OCI-LY7 (cell line): ENCODE measurements at regions not wholly inside any gene's neighbourhood (a gene's known extent, or its start where the extent isn't known, plus 50 kb on each side); places are given as distances from the start of the nearest gene placed in this dataset.

Experiments used
- BruUV-seq: library from RNA; stranded (reverse); fragments of 400-500 nt; replicated peaks from 2 replicates; lab custom pipeline; 2021; lab: Mats Ljungman, UMichigan
- CTCF ChIA-PET: fragments of 300-600 bp; sonication (Branson Sonifier 250); formaldehyde crosslinking; loops from one replicate; lab custom pipeline; 2022; ENCODE audit warnings: antibody characterized with exemption; ENCODE audit not compliant: unreplicated experiment; lab: Charles Lee
- POLR2A ChIA-PET: fragments of 300-600 bp; sonication (Branson Sonifier 250); formaldehyde crosslinking; loops from one replicate; lab custom pipeline; 2022; ENCODE audit warnings: antibody characterized with exemption; lab: Charles Lee
- DNase-seq: peaks from one replicate; pipeline ENCODE4 v3.0.0-alpha.2; 2015; ENCODE audit warnings: low spot score
- H2AFZ ChIP-seq: fragments of 200-600 bp; sonication (generic), shearing (Covaris generic); 2 replicates; pipeline ENCODE4 v1.6.1; 2014; ENCODE audit warnings: mild to moderate bottlenecking, antibody characterized with exemption, low read length, moderate library complexity
- H3K27ac ChIP-seq: fragments of 200-600 bp; sonication (generic); 2 replicates; pipeline ENCODE4 v1.5.1; 2014; ENCODE audit warnings: mixed run types, low read depth, mild to moderate bottlenecking, moderate library complexity, low read length, inconsistent platforms; ENCODE audit not compliant: poor library complexity, severe bottlenecking
- H3K36me3 ChIP-seq: fragments of 200-600 bp; sonication (generic); 2 replicates; pipeline ENCODE4 v1.6.1; 2014; ENCODE audit warnings: mild to moderate bottlenecking, antibody characterized with exemption, low read length, moderate library complexity, mixed read lengths; ENCODE audit not compliant: insufficient read depth
- H3K4me1 ChIP-seq: fragments of 200-600 bp; sonication (generic); 2 replicates; pipeline ENCODE4 v1.5.1; 2014; ENCODE audit warnings: mild to moderate bottlenecking, low read length; ENCODE audit not compliant: insufficient read depth, poor library complexity, severe bottlenecking
- H3K4me2 ChIP-seq: fragments of 200-600 bp; sonication (generic); 2 replicates; pipeline ENCODE4 v1.6.1; 2014; ENCODE audit warnings: mild to moderate bottlenecking, low read length
- H3K4me3 ChIP-seq: fragments of 200-600 bp; sonication (generic); 2 replicates; pipeline ENCODE4 v1.5.1; 2014; ENCODE audit warnings: mild to moderate bottlenecking, low read depth, low read length; ENCODE audit not compliant: poor library complexity, severe bottlenecking
- H3K79me2 ChIP-seq: fragments of 200-600 bp; sonication (generic); 2 replicates; pipeline ENCODE4 v1.6.1; 2016; ENCODE audit warnings: low read depth, mild to moderate bottlenecking, low read length, moderate library complexity, mixed read lengths; ENCODE audit not compliant: insufficient read depth
- H3K9me2 ChIP-seq: fragments of 200-600 bp; sonication (generic); 2 replicates; pipeline ENCODE4 v1.6.1; 2016; ENCODE audit warnings: mild to moderate bottlenecking, low read length, mixed read lengths; ENCODE audit not compliant: insufficient read depth
- H3K9me3 ChIP-seq: fragments of 200-600 bp; sonication (generic); 2 replicates; pipeline ENCODE4 v1.6.1; 2014; ENCODE audit warnings: mild to moderate bottlenecking, mixed run types, low read length, mixed read lengths
- H4K20me1 ChIP-seq: fragments of 200-600 bp; sonication (generic); 2 replicates; pipeline ENCODE4 v1.6.1; 2014; ENCODE audit warnings: mild to moderate bottlenecking, antibody characterized with exemption, low read length, moderate library complexity, mixed read lengths; ENCODE audit not compliant: insufficient read depth
- EZH2phosphoT487 ChIP-seq: fragments of 200-600 bp; sonication (generic); IDR thresholded peaks from 2 replicates; pipeline ENCODE4 v1.6.1; 2018; ENCODE audit warnings: low read depth, borderline replicate concordance, mild to moderate bottlenecking, mixed run types, antibody characterized with exemption, low read length, moderate library complexity, mixed read lengths
- intact Hi-C: fragments of 100-400 bp; cut with micrococcal nuclease; formaldehyde crosslinking; loops from one replicate; pipeline ENCODE4 v1.10.0; 2022; ENCODE audit not compliant: unreplicated experiment
- TF ChIP-seq, protein P1 (sequence below): fragments of 200-600 bp; sonication (generic); conservative IDR thresholded peaks from 2 replicates; pipeline ENCODE4 v1.5.1; 2014; ENCODE audit warnings: mild to moderate bottlenecking, antibody characterized with exemption, low read length, moderate library complexity, mixed read lengths

DNA sequence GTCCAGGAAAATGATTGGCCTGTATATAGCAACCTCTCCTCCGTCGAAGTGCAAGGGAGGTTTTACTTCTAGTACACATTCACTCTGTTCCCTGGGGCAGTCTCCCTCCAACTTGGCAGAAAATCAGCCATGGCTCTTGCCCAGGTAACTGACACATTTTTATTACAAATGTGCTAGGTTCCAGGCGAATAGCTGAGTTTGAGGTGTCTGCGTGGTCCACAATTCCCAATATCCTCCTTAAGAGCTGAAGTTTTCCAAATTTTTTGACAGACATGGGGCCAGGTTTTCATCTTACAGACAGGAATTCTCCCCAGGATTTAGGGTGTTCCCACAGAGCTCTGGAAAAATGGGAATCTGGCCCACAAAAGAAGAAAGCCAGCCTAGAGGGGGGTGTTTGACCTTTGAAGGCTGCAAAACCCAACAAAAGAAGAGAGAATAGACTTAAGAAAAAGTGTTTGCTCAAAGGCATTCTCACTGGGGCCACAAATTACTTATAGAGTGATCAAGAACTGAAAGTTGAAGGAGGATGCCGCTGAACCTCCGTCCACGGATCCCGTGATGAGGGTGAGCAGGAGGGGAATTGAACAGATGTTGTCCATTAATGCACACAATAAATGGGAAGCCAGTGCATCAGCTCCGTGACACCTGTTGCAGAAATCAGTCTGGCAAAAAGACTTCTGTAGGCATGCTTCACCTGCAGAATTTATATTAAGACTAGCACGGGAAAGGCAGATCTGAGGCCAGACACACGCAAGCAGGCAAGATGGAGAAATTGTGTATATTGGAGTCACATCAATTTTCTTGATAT is 242.3 kb upstream of the COPS8 start:
- Histone ChIP-seq H2AFZ (no peak overlapping the region), H3K4me2 (no peak overlapping the region), H3K4me1 (no peaks in the 10 kb centered on the region), H3K9me2 (no peaks in the 10 kb centered on the region), H3K36me3 (no peaks in the 10 kb centered on the region), H3K27ac (no peak overlapping the region), H3K9me3 (no peaks in the 10 kb centered on the region), H4K20me1 (no peaks in the 10 kb centered on the region), H3K79me2 (no peaks in the 10 kb centered on the region), H3K4me3 (no peak overlapping the region)
- no TSS peak for BruUV-seq
- no peak for TF ChIP-seq EZH2phosphoT487
- TF ChIP-seq, protein P1, sequence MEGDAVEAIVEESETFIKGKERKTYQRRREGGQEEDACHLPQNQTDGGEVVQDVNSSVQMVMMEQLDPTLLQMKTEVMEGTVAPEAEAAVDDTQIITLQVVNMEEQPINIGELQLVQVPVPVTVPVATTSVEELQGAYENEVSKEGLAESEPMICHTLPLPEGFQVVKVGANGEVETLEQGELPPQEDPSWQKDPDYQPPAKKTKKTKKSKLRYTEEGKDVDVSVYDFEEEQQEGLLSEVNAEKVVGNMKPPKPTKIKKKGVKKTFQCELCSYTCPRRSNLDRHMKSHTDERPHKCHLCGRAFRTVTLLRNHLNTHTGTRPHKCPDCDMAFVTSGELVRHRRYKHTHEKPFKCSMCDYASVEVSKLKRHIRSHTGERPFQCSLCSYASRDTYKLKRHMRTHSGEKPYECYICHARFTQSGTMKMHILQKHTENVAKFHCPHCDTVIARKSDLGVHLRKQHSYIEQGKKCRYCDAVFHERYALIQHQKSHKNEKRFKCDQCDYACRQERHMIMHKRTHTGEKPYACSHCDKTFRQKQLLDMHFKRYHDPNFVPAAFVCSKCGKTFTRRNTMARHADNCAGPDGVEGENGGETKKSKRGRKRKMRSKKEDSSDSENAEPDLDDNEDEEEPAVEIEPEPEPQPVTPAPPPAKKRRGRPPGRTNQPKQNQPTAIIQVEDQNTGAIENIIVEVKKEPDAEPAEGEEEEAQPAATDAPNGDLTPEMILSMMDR: no peak
- POLR2A ChIA-PET: no interaction called here
- no peak for DNase-seq
- CTCF ChIA-PET: no interaction called here
- intact Hi-C loops: no loop called here

DNA sequence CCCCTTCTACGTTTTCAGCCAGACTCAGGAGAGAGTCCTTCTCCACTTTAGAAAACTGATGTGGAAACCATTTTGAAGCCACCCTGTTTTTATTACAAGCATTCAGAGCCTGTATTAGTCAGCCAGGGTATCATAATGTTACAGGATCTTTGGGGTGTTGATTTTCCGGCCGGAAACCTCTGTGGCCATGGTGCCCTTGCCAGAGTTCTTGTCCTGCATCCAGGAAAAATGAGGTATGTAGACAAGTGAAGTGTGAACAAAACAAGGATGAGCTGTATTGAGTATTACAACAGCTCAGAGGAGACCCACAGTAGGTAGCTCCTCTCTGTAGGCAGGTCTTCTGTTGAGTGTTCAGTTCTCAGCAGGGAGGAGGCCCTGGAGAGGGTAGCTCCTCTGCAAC is 241.0 kb upstream of the COPS8 start:
- ChIA-PET CTCF (no interaction called here), POLR2A (no interaction called here)
- no peak for TF ChIP-seq EZH2phosphoT487
- TF ChIP-seq, protein P1: no peak
- Histone ChIP-seq H3K27ac (no peak overlapping the region), H3K4me1 (no peaks in the 10 kb centered on the region), H3K9me3 (no peaks in the 10 kb centered on the region), H3K4me2 (no peak overlapping the region), H3K36me3 (no peaks in the 10 kb centered on the region), H4K20me1 (no peaks in the 10 kb centered on the region), H2AFZ (no peak overlapping the region), H3K4me3 (no peak overlapping the region), H3K9me2 (no peaks in the 10 kb centered on the region), H3K79me2 (no peaks in the 10 kb centered on the region)
- no TSS peak for BruUV-seq
- intact Hi-C loops: no loop called here
- DNase-seq: no peak

DNA sequence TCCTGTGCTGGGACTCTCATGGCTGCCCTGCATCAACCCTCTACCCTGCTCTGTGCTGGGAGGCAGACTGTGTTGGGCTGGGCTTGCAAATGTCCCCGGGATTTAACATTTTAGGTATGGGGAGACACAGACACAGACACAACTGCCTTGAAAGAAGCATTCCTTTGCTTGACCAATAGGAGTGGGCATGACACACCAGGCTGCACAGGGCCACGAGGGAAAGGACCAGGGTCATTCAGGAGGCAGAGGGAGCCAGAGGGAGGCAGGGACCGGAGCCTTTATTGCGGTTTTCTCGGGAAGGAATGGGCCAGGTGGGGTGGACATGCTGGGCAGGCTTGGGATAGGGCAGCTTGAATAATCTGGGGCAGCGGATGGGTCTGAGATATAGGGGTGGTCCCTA is 238.7 kb upstream of the COPS8 start:
- ChIA-PET POLR2A (no interaction called here), CTCF (no interaction called here)
- no peaks in the 10 kb centered on the region for H3K36me3 ChIP-seq
- H2AFZ ChIP-seq: no peak overlapping the region
- intact Hi-C loops: no loop called here
- no peaks in the 10 kb centered on the region for H4K20me1 ChIP-seq
- TF ChIP-seq, protein P1: no peak
- TF ChIP-seq EZH2phosphoT487: no peak
- H3K4me2 ChIP-seq: no peak overlapping the region
- BruUV-seq: no TSS peak
- H3K9me3 ChIP-seq: no peaks in the 10 kb centered on the region
- H3K9me2 ChIP-seq: no peaks in the 10 kb centered on the region
- no peak overlapping the region for H3K4me3 ChIP-seq
- H3K79me2 ChIP-seq: no peaks in the 10 kb centered on the region
- no peaks in the 10 kb centered on the region for H3K4me1 ChIP-seq
- DNase-seq: no peak
- no peak overlapping the region for H3K27ac ChIP-seq
